ENCODE measurements at regions not wholly inside any gene's neighbourhood (a gene's known extent, or its start where the extent isn't known, plus 50 kb on each side); places are given as distances from the start of the nearest gene placed in this dataset.

- DNase-seq (ENCODE audit: low spot score), result no peak
Measured at GRCh38 chrX:69277369-69277990, 112.2 kb upstream of the PJA1 start.

DNA sequence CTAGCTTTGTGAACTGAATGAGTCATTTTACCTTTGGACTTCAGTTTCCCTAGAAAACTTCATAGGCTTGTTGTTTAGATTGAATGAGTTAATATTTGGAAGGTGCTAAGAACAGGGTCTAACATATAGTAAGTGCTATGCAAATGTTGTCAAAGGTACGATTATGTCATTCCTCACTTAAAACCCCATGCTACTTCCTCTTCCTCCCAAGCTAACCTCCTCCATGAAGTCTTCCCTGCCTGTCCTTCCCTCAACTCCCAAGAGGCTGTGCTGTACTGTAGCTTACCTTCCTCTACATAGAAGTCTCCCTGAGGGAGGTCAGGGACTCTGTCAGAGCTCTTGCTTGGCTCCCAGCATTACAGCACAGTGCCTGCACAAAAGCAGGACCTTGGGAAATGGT lies 103.4 kb upstream of the PJA1 start:
- DNase-seq (ENCODE audit: low spot score), result no peak

DNA sequence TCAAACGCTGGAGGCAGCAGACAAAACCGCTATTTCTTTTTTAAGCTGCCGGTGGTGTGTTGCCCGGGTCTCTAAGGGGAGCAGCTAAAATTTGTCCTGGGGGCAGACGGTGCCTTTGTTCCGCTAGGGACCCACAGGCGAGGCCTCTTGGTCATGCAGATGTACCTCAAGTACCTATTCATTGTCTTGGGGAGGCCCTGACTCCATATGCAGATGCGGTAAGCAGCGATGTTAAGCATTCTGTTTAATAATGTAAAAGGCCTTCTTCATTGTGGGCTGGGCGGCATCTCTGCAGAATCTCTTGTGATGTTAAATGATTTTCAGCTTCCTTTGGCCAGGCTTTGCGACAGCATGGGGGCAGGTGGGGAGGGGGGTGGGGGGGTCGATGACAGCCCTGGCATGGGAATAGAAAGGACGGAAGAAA lies 98.9 kb upstream of the PJA1 start:
- DNase-seq (ENCODE audit: low spot score), result no peak

- no peak for DNase-seq (ENCODE audit: low spot score)
Measured at GRCh38 chrX:69263251-69263820, 98.1 kb upstream of the PJA1 start.

DNA sequence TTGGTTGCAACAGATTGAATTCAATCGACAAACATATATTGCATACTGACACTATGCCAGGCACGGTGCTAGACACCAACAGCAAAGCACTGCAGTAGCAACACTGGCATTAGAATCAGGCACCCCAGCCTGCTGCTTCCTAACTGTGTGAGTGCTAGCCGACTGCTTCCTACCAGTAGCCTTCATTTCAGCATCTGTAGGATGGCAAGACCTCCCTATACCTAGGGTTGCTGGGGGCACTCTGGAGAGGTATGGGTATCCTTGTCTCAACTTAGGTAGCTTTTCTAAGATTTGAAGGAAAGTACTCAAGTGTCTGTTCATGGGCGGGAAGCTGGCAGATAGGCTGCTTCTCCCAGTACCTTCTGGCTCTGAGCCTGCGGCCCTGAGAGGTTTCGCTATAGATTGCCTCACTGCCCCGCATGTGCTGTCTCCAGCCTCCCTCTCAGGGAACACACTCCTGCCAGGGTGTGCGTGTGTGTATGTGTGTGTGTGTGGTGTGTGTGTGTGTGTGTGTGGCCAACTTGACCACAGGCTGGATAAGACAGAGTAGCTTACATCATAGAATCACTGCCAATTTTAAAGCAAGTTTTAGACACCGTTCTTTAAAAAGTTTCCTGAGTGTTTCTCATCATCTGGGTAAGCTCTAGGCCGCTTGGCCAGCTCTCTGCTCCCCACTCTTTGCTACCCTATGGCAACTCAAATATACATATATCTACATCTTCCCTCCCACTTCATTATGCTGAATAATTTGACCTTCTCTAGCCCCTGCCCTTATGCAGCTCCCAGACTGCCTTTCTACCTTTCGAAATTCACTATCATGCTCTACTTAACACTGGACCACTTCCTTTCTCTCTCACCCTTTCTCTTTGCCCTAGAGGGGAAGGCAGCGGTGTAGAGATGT lies 97.0 kb upstream of the PJA1 start:
- no peak for DNase-seq (ENCODE audit: low spot score)

GRCh38 chrX:69260169-69260568 lies 94.9 kb upstream of the PJA1 start:
- DNase-seq (ENCODE audit: low spot score), result no peak

DNA sequence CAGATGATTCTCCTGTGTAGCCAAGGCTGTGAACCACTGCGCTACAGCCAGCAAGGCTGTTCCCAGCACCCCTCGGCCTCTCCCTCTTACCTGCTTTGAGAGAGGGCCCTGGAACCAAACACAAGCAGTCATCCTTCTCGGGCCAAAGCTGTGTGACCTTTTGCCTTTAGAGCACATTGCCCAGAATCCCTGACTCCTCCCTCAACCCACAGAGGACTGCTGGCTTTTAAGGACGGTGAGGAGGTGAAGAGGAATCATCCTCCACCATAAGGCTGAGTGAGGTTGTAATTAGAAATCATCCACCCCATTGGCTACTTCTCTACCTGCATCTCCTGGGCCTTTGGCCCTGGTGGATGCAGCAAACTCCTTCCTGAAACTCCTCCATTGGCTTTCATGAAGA lies 93.6 kb upstream of the PJA1 start:
- DNase-seq (ENCODE audit: low spot score), result no peak

DNA sequence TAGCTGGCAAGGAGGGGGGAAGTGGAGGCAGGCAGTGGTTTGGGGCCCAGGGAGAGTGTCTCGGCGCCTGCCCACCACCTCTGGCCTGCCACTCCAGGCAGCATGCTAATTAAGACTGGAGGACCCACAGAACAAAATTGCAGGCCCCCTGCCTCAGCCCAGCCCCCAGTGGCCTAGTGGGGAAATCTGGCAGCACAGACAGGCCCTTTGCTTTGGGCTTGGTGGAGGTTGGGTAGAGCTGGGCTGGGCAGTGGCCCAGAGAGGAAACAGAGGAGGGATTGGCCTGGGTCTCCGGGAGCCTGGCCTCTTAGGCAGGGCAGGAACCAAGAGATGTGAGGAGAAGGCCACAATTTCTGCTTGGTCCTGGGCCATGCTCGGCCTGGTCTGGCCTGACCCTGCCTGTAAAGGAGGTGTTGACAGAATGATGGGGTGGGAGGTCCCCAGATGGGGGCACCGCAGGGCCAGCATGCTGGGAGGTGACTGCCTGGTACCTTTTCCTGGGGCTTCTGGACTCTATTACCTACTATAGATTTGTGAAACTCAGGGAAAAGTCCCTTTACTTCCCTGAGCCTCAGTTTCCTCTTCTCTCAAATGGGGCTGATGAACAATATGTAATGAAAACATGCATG lies 92.4 kb upstream of the PJA1 start:
- no peak for DNase-seq (ENCODE audit: low spot score)

- no peak for DNase-seq (ENCODE audit: low spot score)
Measured at GRCh38 chrX:69256291-69256565, 91.0 kb upstream of the PJA1 start.

DNA sequence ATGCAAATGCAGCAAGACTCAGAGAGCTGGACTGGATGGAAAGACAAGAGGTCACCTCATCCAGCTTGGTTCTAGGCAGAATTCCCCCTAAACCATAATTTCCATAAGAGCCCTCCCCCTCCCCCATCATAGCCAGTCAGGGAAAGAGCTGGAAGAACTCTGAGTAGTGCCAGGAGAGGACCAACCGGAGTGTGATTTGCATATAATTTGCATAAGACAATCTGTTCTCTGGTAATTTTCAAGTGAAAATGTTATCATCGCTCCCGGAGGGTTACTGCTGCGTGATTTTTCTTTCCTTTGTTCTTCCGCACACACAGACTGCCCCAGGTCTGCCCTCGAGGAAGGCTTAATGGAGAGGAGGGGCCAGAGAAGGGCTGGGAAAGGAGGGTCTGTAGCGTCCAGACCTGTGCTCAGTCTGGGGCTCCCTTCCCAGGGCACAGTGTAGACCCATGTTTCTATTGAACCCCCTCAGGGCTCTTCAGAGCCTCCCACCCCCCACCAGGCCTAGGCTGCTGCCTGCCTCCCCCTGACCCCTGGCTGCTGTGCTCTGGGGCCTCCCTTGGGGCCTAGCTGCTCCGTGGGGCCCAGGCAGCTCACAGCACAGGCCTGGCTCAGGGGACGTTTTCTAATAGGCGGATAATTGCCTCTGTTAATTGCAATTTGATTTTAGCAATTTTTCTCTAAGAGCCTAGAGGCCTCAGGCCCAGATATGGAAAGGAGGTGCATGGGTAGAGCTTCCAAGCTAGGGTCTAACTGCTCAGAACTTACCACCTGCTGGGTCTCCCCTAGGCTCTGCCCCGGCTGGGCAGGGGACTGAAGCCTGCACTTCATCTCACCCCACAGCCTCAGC lies 90.4 kb upstream of the PJA1 start:
- DNase-seq (ENCODE audit: low spot score), result no peak

- no peak for DNase-seq (ENCODE audit: low spot score)
Measured at GRCh38 chrX:69253821-69254220, 88.6 kb upstream of the PJA1 start.

- no peak for DNase-seq (ENCODE audit: low spot score)
Measured at GRCh38 chrX:69243276-69243675, 78.0 kb upstream of the PJA1 start.

DNA sequence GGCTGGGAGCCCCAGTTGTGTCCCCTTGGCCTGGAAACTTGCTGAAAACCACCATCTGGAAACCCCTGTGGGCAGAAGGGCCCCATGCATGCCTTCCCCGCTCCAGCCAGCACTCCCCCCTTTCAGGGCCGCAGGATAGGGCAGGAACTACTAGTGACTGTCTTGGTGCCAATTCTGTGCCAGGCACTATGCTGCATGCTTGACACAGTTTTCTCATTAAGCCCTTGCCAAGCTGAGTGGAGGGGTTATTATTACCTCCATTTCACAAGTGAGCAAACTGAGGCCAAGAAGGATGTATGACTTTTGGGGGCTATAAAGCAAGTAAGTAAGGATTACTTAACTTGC lies 73.6 kb upstream of the PJA1 start:
- DNase-seq (ENCODE audit: low spot score), result no peak

DNA sequence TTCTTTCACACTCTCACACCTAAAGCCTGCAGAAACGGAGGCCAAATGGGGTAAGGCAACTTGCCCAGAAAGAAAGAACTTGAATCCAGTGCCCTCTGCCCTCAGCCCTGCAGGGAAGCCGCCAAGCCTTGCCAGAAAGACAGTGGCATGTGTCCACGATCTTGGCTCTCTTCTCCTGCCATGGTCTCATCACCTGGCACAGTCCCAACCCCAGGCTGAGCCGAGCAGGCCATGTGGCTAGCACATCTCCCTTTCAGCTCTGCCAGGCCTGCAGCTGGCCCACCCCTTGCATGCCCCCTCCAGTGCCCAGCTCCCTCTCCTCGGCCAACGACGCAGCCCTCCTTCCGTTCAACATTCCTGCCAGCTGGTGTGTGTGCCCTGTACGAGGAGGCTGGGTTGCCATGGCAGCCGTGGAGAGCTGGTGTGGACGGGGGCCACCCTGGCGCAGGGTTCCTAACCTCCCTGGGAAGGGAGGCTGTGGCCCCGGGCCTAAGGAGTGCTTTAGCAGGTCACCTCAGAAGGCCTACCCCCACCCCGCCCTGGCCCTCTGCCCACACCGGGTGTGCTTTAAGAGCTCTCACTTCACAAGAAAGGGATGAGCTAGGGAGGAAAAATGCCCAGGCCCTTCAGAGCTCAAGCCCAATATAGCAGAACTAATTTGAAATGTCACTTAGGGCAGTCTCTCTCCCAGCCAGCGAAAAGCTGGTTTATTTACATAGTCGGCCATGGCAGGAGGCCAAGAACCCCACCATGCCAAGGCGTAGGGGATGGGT lies 73.0 kb upstream of the PJA1 start:
- DNase-seq (ENCODE audit: low spot score), result no peak

DNA sequence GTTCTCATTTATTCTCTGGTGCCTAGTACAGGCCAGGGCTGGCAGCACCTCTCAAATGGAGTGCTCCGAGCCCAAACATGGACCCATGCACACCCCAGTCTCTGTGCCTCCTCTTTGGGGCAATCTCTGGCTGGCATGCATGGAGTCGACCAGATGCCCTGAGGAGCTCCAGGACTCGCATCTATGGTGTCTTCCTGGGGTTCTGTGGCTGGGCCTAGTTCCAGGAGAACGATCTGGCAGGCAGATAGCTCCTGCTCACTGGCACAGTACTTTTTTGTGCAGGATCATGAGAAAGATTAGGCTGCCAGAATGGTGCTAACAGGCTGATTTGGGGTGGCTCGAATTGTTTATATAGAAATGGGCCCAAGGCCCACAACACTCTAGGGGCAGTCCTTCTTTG lies 72.0 kb upstream of the PJA1 start:
- DNase-seq (ENCODE audit: low spot score), result no peak

GRCh38 chrX:69236641-69237040 lies 71.4 kb upstream of the PJA1 start:
- DNase-seq (ENCODE audit: low spot score), result no peak

DNA sequence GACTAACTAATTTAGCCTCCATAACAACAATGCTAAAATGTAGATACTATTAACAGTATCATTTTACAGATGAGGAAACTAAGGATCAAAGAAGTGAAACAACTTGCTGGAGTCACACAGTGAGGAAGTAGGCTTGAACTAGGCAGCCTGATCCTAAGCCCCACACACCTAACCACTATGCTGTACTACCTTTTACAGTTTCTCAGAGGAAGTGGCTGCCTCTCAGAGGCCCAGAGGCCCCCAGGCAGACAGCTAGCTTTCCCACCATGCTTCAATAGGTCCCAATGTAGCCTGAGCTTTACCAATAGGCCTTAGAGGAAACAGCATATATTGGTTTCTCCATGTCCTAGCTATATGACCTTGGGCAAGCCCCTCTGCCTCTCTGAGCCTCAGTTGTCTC lies 69.4 kb upstream of the PJA1 start:
- DNase-seq (ENCODE audit: low spot score), result no peak

DNA sequence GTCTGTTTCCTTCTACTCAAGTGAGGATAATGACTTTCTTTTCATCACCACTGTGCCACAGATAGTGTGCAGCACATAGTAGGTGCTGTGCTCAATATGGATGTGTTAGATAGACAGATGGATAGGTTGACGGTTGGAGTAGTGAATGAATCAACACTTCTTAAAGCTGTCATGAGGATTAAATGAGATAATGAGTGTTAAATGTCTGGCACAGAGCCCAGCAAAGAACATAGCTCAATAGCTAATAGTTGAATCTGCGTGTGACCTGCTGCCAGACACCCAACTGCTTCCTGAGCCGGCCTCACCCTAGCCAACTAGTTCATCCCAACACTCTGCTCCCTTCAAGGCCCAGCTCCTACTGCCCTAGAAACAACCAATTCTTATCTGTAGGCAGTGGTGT lies 67.7 kb upstream of the PJA1 start:
- DNase-seq (ENCODE audit: low spot score), result no peak

DNA sequence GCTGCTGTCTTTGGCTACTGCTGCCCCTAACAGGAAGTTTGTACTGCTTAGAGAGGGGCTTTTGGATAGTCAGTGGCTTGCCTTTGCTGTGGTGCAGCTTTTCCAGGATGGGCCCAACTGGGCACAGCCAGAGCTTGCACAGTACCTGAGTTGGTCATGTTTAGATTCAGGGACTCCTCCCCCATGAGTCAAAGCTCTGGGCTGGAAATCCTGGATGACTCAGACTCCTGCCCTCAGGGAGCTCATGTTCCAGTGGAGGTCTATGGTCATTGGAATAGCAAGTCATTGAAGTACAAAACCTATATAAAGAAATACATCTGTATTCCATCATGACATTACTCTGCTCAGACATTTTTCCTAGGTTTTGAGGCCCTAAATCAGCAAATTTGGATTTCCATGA lies 66.7 kb upstream of the PJA1 start:
- DNase-seq (ENCODE audit: low spot score), result no peak

DNA sequence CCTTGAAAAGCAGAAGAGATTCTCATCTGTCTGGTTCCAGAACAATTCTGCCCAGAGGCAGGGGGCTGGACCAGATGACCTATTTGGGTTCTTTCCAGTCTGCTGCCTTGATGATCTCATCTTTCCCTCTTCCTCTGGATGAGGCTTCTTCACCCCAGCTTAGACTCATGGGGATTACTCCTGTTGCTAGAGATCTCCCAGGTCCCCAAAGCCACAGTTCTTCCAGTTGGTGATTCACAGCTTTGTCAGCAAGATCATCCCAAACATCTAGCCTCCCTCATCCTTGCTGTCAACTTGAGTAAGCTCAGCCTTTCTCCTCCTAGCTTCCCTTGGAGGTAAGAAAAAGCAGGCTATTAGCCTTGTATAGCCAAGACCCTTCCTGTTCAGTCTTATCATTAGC lies 64.2 kb upstream of the PJA1 start:
- DNase-seq (ENCODE audit: low spot score), result no peak

DNA sequence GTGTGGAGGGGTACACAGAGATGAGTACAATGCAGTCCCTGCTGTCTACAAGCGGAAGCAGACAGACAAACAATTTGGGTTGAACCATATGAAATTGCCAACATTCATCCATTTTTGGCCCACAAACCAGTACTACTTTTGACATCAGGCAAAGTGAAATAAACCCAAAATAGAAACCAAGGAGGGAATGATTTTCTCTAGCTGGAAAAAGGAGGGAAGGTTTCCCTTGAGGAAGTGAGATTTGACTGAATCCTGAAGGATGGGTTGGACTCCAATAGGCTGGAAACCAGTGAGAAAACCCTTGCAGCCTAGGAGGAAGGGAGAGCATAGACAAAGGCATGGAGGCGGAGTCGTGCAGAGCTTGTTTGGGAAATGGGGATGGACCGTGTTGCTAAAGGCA lies 63.5 kb upstream of the PJA1 start:
- DNase-seq (ENCODE audit: low spot score), result no peak

Measured in kidney capillary endothelial cell (primary cell).